GM10248 (cell line): ENCODE measurements at regions not wholly inside any gene's neighbourhood (a gene's known extent, or its start where the extent isn't known, plus 50 kb on each side); places are given as distances from the start of the nearest gene placed in this dataset.
"Not testable (repeated sequence)": the region's sequence is repeated elsewhere in the genome, so short reads cannot be mapped to it uniquely, and the experiment has no call there.

ENCODE experiments used
- CTCF ChIA-PET: fragments of 300-600 bp; sonication (Branson Sonifier 250); formaldehyde crosslinking; extraction: SDS; loops from one replicate; lab custom pipeline; 2021; ENCODE audit warnings: antibody characterized with exemption; lab: Yijun Ruan, JAX
- POLR2A ChIA-PET: fragments of 350-650 bp; sonication (Branson Sonifier 250); formaldehyde crosslinking; extraction: SDS; loops from one replicate; lab custom pipeline; 2020; ENCODE audit warnings: antibody characterized with exemption; lab: Yijun Ruan, JAX
- DNase-seq: peaks from one replicate; pipeline ENCODE4 v3.0.0; 2012; ENCODE audit errors: extremely low spot score
- TF ChIP-seq, protein P1 (sequence below): IDR thresholded peaks from 2 replicates; pipeline ENCODE4 v1.5.1; 2012; ENCODE audit warnings: mild to moderate bottlenecking, low read depth; ENCODE audit errors: extremely low read depth, missing control alignments, control extremely low read depth

DNA sequence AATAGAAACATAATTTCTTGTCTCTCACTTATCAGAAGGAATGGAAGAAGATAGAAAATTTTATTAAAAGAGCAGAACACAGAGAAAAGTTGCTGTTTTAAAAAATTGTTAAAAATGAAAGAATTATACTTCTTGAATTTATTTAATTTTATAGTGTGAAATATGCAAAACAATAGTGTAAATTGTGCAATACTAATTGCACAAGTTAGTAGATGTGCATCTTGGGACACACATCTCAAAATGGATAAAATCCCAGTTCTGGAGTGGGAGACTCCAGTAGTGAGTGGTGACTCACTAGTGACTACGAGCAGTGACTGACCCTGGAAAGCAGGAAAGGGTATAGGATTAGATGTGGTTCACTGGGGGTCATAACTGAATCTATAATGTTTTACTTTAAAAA is 223.2 kb downstream of the MSX2 start:
- ChIA-PET CTCF (interaction anchor here (1.8 kb wide), 1 partner anchor 10 kb away, joined by 5 read pairs; no protein-coding TSS in a partner anchor), POLR2A (no interaction called here)
- TF ChIP-seq, protein P1, sequence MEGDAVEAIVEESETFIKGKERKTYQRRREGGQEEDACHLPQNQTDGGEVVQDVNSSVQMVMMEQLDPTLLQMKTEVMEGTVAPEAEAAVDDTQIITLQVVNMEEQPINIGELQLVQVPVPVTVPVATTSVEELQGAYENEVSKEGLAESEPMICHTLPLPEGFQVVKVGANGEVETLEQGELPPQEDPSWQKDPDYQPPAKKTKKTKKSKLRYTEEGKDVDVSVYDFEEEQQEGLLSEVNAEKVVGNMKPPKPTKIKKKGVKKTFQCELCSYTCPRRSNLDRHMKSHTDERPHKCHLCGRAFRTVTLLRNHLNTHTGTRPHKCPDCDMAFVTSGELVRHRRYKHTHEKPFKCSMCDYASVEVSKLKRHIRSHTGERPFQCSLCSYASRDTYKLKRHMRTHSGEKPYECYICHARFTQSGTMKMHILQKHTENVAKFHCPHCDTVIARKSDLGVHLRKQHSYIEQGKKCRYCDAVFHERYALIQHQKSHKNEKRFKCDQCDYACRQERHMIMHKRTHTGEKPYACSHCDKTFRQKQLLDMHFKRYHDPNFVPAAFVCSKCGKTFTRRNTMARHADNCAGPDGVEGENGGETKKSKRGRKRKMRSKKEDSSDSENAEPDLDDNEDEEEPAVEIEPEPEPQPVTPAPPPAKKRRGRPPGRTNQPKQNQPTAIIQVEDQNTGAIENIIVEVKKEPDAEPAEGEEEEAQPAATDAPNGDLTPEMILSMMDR = no peak
- no peak for DNase-seq

DNA sequence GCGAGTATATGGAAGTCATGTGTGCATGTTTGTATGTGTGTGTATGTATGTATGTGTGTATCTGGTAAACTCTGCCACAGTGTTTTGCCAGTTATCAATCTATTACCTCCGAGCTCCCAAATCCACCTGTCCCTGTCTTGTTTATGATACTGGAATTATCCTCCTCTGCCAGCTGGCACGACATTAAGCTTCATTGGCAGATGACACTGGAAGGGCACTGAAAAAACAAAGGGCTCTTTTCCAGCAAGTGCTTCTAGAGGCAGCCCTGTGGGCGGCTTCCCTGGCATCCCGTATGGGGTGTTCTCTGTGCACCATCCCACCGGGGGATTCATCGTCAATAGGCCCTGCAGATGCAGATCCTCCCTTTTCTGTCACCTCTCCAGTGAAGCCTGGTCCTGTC is 221.5 kb downstream of the MSX2 start:
- POLR2A ChIA-PET = no interaction called here
- CTCF ChIA-PET = interaction anchor here (0.7 to 1.6 kb wide), 2 partner anchors 9 to 12 kb away, joined by 3 to 4 read pairs; no protein-coding TSS in a partner anchor
- TF ChIP-seq, protein P1 = no peak
- no peak for DNase-seq

GRCh38 chr5:174943785-174944184 is 219.4 kb downstream of the MSX2 start:
- TF ChIP-seq, protein P1 = no peak
- CTCF ChIA-PET = no interaction called here
- no peak for DNase-seq
- POLR2A ChIA-PET = no interaction called here

GRCh38 chr5:174943002-174943401 is 218.6 kb downstream of the MSX2 start:
- DNase-seq, CTCF ChIA-PET, POLR2A ChIA-PET: not testable (repeated sequence)

DNA sequence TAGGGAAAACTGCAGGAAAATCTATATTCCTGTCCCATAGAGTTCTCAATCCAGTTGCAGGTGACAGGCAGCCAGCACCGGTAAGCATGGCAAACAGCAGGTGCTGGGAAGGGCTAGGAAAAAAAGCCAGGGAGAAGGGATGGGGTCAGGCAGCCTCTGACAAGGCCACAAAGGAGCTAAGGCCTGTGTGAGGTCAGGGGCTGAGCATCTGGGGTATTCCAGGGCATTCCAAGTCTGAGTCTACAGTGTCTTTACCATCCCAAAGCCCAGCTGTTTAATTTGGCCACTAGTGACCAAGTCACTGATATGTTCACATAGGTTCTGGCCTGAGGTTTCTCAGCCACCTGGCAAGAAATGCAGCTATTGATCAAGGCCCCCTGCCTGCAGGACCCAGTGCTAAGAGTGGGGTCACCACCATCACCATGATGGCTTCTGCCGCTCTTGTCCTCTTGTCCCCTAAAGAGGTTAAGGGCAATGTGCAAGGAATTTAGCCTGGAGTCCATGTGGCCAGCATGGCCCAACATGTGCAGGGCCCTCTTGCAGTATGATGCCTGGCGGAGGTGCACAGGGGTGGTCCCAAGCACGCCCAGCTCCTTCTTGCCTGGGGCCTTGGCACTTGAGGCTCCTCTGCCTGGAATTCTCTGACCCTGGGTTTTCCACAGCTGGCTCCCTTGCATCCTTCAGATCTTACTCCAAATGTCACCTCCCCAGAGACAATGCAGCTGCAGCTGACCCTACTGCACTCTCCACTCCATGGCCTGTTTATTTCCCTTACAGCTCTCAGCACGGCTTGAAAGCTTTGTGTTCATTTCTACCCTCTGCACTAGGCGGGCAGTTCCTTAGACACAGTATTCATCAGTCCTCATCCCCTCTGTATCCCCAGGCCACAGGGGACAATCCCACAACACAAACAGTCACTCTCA is 213.1 kb downstream of the MSX2 start:
- CTCF ChIA-PET = interaction anchor here (0.6 to 2.6 kb wide), 8 partner anchors 9 to 620 kb away, joined by 3 to 10 read pairs (median 4); no protein-coding TSS in a partner anchor
- POLR2A ChIA-PET = interaction anchor here (0.5 kb wide), 1 partner anchor 250 kb away, joined by 4 read pairs; no protein-coding TSS in a partner anchor
- DNase-seq = no peak
- TF ChIP-seq, protein P1 = no peak

DNA sequence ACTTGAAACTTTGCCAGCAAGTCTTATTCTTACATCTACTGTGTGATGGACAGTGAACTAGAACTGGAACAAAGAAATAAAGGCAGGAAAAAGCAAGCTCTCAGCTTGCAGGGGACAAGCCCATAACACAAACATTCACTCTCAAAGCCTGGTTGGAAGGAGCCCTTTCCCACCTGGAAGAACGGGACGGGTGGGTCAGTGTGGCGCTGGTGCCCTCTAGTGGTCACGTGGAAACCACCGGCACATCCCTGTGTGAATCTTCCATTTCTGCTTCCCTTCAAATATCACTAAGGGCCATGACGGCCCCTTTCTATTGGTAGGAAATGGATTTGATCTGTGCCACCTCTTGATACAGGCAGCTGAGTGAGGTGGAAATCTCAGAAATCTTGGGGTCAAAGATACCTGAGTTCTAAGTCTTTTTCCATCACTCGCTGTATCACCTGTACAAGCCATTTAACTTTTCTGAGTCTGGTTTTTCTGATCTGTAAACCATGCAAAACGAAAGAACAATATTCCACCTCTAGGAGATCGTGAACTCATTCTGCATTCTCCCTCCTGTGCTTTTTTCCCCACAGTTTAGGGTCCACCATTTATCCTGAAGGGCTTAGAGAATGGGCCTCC is 211.6 kb downstream of the MSX2 start:
- CTCF ChIA-PET = interaction anchor here (1.0 to 2.6 kb wide), 8 partner anchors 10 to 519 kb away, joined by 3 to 9 read pairs (median 4); no protein-coding TSS in a partner anchor
- TF ChIP-seq, protein P1 = peak; percentile 88
- POLR2A ChIA-PET = no interaction called here
- peak; percentile 58 for DNase-seq

GRCh38 chr5:174931033-174931432 is 206.7 kb downstream of the MSX2 start:
- POLR2A ChIA-PET, CTCF ChIA-PET, DNase-seq: not testable (repeated sequence)
